SK-N-SH (cell line): ENCODE measurements at regions not wholly inside any gene's neighbourhood (a gene's known extent, or its start where the extent isn't known, plus 50 kb on each side); places are given as distances from the start of the nearest gene placed in this dataset.

Experiments
- CHD2 ChIP-seq: fragments of 150-350 bp; IDR thresholded peaks from 2 replicates; pipeline ENCODE4 v1.6.1; 2018; ENCODE audit warnings: low read length; ENCODE audit not compliant: partially characterized antibody
- CTCF ChIP-seq: fragments of 200-600 bp; sonication (generic); IDR thresholded peaks from 2 replicates; pipeline ENCODE4 v1.6.1; 2017; ENCODE audit warnings: antibody characterized with exemption, mild to moderate bottlenecking, moderate library complexity
- EZH2phosphoT487 ChIP-seq: fragments of 200-600 bp; sonication (generic); IDR thresholded peaks from 2 replicates; pipeline ENCODE4 v1.6.1; 2017; ENCODE audit warnings: low read depth, mixed run types, mild to moderate bottlenecking, antibody characterized with exemption, moderate library complexity, borderline replicate concordance
- GABPA ChIP-seq: IDR thresholded peaks from 2 replicates; pipeline ENCODE4 v1.4.0; 2012; ENCODE audit warnings: low read depth, mild to moderate bottlenecking
- JUND ChIP-seq: IDR thresholded peaks from 2 replicates; pipeline ENCODE4 v1.4.0; 2012
- MEF2A ChIP-seq: IDR thresholded peaks from 2 replicates; pipeline ENCODE4 v1.4.0; 2012; ENCODE audit warnings: low read depth, borderline replicate concordance
- POLR2AphosphoS5 ChIP-seq: IDR thresholded peaks from 2 replicates; pipeline ENCODE4 v1.6.1; 2012; ENCODE audit warnings: low read depth, low read length
- RAD21 ChIP-seq: IDR thresholded peaks from 2 replicates; pipeline ENCODE4 v1.6.1; 2012; ENCODE audit warnings: mild to moderate bottlenecking, low read length
- SIN3A ChIP-seq: IDR thresholded peaks from 2 replicates; pipeline ENCODE4 v1.6.1; 2012; ENCODE audit warnings: low read depth, mild to moderate bottlenecking, low read length, moderate library complexity, borderline replicate concordance
- TAF1 ChIP-seq: IDR thresholded peaks from 2 replicates; pipeline ENCODE4 v1.6.1; 2012; ENCODE audit warnings: low read depth, mild to moderate bottlenecking, low read length, moderate library complexity, borderline replicate concordance
- TCF12 ChIP-seq: IDR thresholded peaks from 2 replicates; pipeline ENCODE4 v1.4.0; 2012
- USF1 ChIP-seq: IDR thresholded peaks from 2 replicates; pipeline ENCODE4 v1.4.0; 2012; ENCODE audit warnings: low read depth, borderline replicate concordance
- YY1 ChIP-seq: IDR thresholded peaks from 2 replicates; pipeline ENCODE4 v1.4.0; 2012; ENCODE audit warnings: low read depth, mild to moderate bottlenecking
- ZBTB33 ChIP-seq: IDR thresholded peaks from 2 replicates; pipeline ENCODE4 v1.4.0; 2012; ENCODE audit warnings: low read depth, borderline replicate concordance

GRCh38 chr4:164467493-164467892 is 286.4 kb upstream of the SMIM31 start:
- no peak for TF ChIP-seq POLR2AphosphoS5
- TF ChIP-seq JUND = no peak
- no peak for TF ChIP-seq TCF12
- TF ChIP-seq CTCF = no peak
- TF ChIP-seq EZH2phosphoT487 = no peak
- no peak for TF ChIP-seq SIN3A
- TF ChIP-seq YY1 = no peak
- TF ChIP-seq MEF2A = no peak
- TF ChIP-seq USF1 = no peak
- TF ChIP-seq TAF1 = no peak
- no peak for TF ChIP-seq CHD2
- TF ChIP-seq ZBTB33 = no peak
- TF ChIP-seq GABPA = no peak
- no peak for TF ChIP-seq RAD21
